GM23248 (cell line): ENCODE measurements at regions not wholly inside any gene's neighbourhood (a gene's known extent, or its start where the extent isn't known, plus 50 kb on each side); places are given as distances from the start of the nearest gene placed in this dataset.

Experiments
- DNase-seq: peaks from one replicate; pipeline ENCODE4 v3.0.0-alpha.2; 2015
- H2AFZ ChIP-seq: fragments of 200-600 bp; sonication (generic); 2 replicates; pipeline ENCODE4 v1.6.1; 2016; ENCODE audit warnings: antibody characterized with exemption
- H3F3A ChIP-seq: fragments of 200-600 bp; sonication (generic); 2 replicates; pipeline ENCODE4 v1.6.1; 2016; ENCODE audit warnings: mild to moderate bottlenecking, antibody characterized with exemption, mixed run types; ENCODE audit not compliant: insufficient read depth
- H3K27ac ChIP-seq: fragments of 200-600 bp; sonication (generic); 2 replicates; pipeline ENCODE4 v1.5.1; 2016; ENCODE audit warnings: mild to moderate bottlenecking
- H3K27me3 ChIP-seq: fragments of 200-600 bp; sonication (generic); replicated peaks from 2 replicates; pipeline ENCODE4 v1.6.1; 2016; ENCODE audit warnings: mild to moderate bottlenecking; ENCODE audit not compliant: insufficient read depth
- H3K36me3 ChIP-seq: fragments of 200-600 bp; sonication (generic); 2 replicates; pipeline ENCODE4 v1.6.1; 2016; ENCODE audit warnings: low read depth, mild to moderate bottlenecking
- H3K4me1 ChIP-seq: fragments of 200-600 bp; sonication (generic); 2 replicates; pipeline ENCODE4 v1.6.1; 2016; ENCODE audit warnings: mild to moderate bottlenecking; ENCODE audit not compliant: insufficient read depth
- H3K4me2 ChIP-seq: fragments of 200-600 bp; sonication (generic); one replicate; pipeline ENCODE4 v1.6.1; 2016; ENCODE audit warnings: mild to moderate bottlenecking; ENCODE audit not compliant: unreplicated experiment
- H3K4me3 ChIP-seq: fragments of 200-600 bp; sonication (generic); 2 replicates; pipeline ENCODE4 v1.5.1; 2016; ENCODE audit warnings: mild to moderate bottlenecking
- H3K79me2 ChIP-seq: fragments of 200-600 bp; sonication (generic); 2 replicates; pipeline ENCODE4 v1.6.1; 2016; ENCODE audit warnings: mild to moderate bottlenecking; ENCODE audit not compliant: insufficient read depth
- H3K9ac ChIP-seq: fragments of 200-600 bp; sonication (generic); 2 replicates; pipeline ENCODE4 v1.6.1; 2016; ENCODE audit warnings: mild to moderate bottlenecking
- H3K9me2 ChIP-seq: fragments of 200-600 bp; sonication (generic); 2 replicates; pipeline ENCODE4 v1.6.1; 2016; ENCODE audit warnings: mixed run types, mild to moderate bottlenecking, moderate library complexity; ENCODE audit not compliant: insufficient read depth
- H3K9me3 ChIP-seq: fragments of 200-600 bp; sonication (generic); one replicate; pipeline ENCODE4 v1.6.1; 2017; ENCODE audit warnings: low read depth
- H4K20me1 ChIP-seq: fragments of 200-600 bp; sonication (generic); 2 replicates; pipeline ENCODE4 v1.6.0; 2016; ENCODE audit not compliant: insufficient read depth
- EZH2 ChIP-seq: fragments of 200-600 bp; sonication (generic); IDR thresholded peaks from 2 replicates; pipeline ENCODE4 v1.6.1; 2018; ENCODE audit warnings: antibody characterized with exemption, mild to moderate bottlenecking; ENCODE audit not compliant: insufficient read depth, poor library complexity, severe bottlenecking
- EZH2phosphoT487 ChIP-seq: fragments of 200-600 bp; sonication (generic); IDR thresholded peaks from 2 replicates; pipeline ENCODE4 v1.6.1; 2018; ENCODE audit warnings: antibody characterized with exemption, moderate library complexity, mild to moderate bottlenecking, low read depth; ENCODE audit not compliant: insufficient read depth
- WGBS, 2 experiments: methylation state at CpG; one replicate each; pipeline ENCODE4 v1.1.6; 2015 to 2017; ENCODE audit warnings: low lambda C conversion rate in 2 of 2, low coverage in 1 of 2; ENCODE audit errors: missing lambda C conversion rate in 2 of 2; 5-methylcytosine and 5-hydroxymethylcytosine counted together
- in situ Hi-C: fragments of 300-500 bp; cut with MboI; formaldehyde crosslinking; loops from 2 replicates; pipeline ENCODE4 v1.15.0; 2020

GRCh38 chr5:173833196-173833985 lies 54.8 kb upstream of the CPEB4 start:
- DNase-seq: peak; percentile 16
- no peaks in the 10 kb centered on the region for H4K20me1 ChIP-seq
- in situ Hi-C loops: no loop called here
- WGBS, 2 experiments: 34 to 38% methylated on average over 13 of the region's 13 CpGs
- TF ChIP-seq EZH2phosphoT487 (no peak), EZH2 (no peak)
- no peak overlapping the region for H3K9ac ChIP-seq
- H3K79me2 ChIP-seq: no peaks in the 10 kb centered on the region
- H3K27me3 ChIP-seq: no peaks in the 10 kb centered on the region
- H3K4me2 ChIP-seq: no peak overlapping the region
- H3K36me3 ChIP-seq: no peaks in the 10 kb centered on the region
- no peaks in the 10 kb centered on the region for H3F3A ChIP-seq
- H3K9me3 ChIP-seq: no peaks in the 10 kb centered on the region
- H3K4me1 ChIP-seq: no peaks in the 10 kb centered on the region
- H3K9me2 ChIP-seq: no peaks in the 10 kb centered on the region
- no peak overlapping the region for H3K4me3 ChIP-seq
- H2AFZ ChIP-seq: no peak overlapping the region
- H3K27ac ChIP-seq: no peak overlapping the region

- H4K20me1 ChIP-seq: no peaks in the 10 kb centered on the region
- TF ChIP-seq EZH2: no peak
- no peak for TF ChIP-seq EZH2phosphoT487
- no peak overlapping the region for H3K9ac ChIP-seq
- 65 to 69% methylated on average over 7 of the region's 7 CpGs for WGBS, 2 experiments
- no peaks in the 10 kb centered on the region for H3F3A ChIP-seq
- no peak overlapping the region for H3K4me2 ChIP-seq
- no peaks in the 10 kb centered on the region for H3K27me3 ChIP-seq
- no peaks in the 10 kb centered on the region for H3K36me3 ChIP-seq
- H3K4me3 ChIP-seq: no peak overlapping the region
- H3K9me3 ChIP-seq: no peaks in the 10 kb centered on the region
- H3K9me2 ChIP-seq: no peaks in the 10 kb centered on the region
- in situ Hi-C loops: no loop called here
- H3K4me1 ChIP-seq: no peaks in the 10 kb centered on the region
- no peak for DNase-seq
- H3K79me2 ChIP-seq: no peaks in the 10 kb centered on the region
- no peak overlapping the region for H3K27ac ChIP-seq
- no peak overlapping the region for H2AFZ ChIP-seq
These were observed 53.9 kb upstream of the CPEB4 start for GRCh38 chr5:173834071-173834771.

GRCh38 chr5:173835131-173835530 lies 53.0 kb upstream of the CPEB4 start:
- in situ Hi-C loops: no loop called here
- H3K4me2 ChIP-seq: no peak overlapping the region
- H3K9ac ChIP-seq: no peak overlapping the region
- H2AFZ ChIP-seq: no peak overlapping the region
- H4K20me1 ChIP-seq: no peaks in the 10 kb centered on the region
- no peaks in the 10 kb centered on the region for H3K4me1 ChIP-seq
- no peak for DNase-seq
- TF ChIP-seq EZH2phosphoT487 (no peak), EZH2 (no peak)
- H3K4me3 ChIP-seq: no peak overlapping the region
- H3K36me3 ChIP-seq: no peaks in the 10 kb centered on the region
- H3K79me2 ChIP-seq: no peaks in the 10 kb centered on the region
- no peaks in the 10 kb centered on the region for H3F3A ChIP-seq
- no peaks in the 10 kb centered on the region for H3K9me3 ChIP-seq
- no peaks in the 10 kb centered on the region for H3K9me2 ChIP-seq
- no peak overlapping the region for H3K27ac ChIP-seq
- H3K27me3 ChIP-seq: no peaks in the 10 kb centered on the region
- WGBS, 2 experiments: 87 to 90% methylated on average over 3 of the region's 3 CpGs

GRCh38 chr5:173835661-173836060 lies 52.5 kb upstream of the CPEB4 start:
- Histone ChIP-seq H3K4me3 (no peak overlapping the region), H3K27me3 (no peaks in the 10 kb centered on the region), H3K4me1 (no peaks in the 10 kb centered on the region), H3F3A (no peaks in the 10 kb centered on the region), H3K36me3 (no peaks in the 10 kb centered on the region), H3K4me2 (no peak overlapping the region), H3K9me2 (no peaks in the 10 kb centered on the region), H3K9ac (no peak overlapping the region), H3K27ac (no peak overlapping the region), H3K79me2 (no peaks in the 10 kb centered on the region), H4K20me1 (no peaks in the 10 kb centered on the region), H3K9me3 (no peaks in the 10 kb centered on the region), H2AFZ (no peak overlapping the region)
- DNase-seq: peak; percentile 34
- WGBS, 2 experiments: 56% methylated on average over 6 of the region's 6 CpGs
- in situ Hi-C loops: no loop called here
- no peak for TF ChIP-seq EZH2
- no peak for TF ChIP-seq EZH2phosphoT487
